ENCODE measurements at regions not wholly inside any gene's neighbourhood (a gene's known extent, or its start where the extent isn't known, plus 50 kb on each side); places are given as distances from the start of the nearest gene placed in this dataset.

- no peak for DNase-seq
Measured at GRCh38 chr5:167664222-167664804, 627.1 kb upstream of the WWC1 start.

- DNase-seq, result no peak
Measured at GRCh38 chr5:167665841-167666375, 625.5 kb upstream of the WWC1 start.

- DNase-seq, result no peak
Measured at GRCh38 chr5:167671176-167671575, 620.3 kb upstream of the WWC1 start.

GRCh38 chr5:167673942-167674341, 617.5 kb upstream of the WWC1 start:
- DNase-seq, result no peak

GRCh38 chr5:167678481-167678880, 613.0 kb upstream of the WWC1 start:
- DNase-seq, result no peak

GRCh38 chr5:167684251-167684650, 607.2 kb upstream of the WWC1 start:
- no peak for DNase-seq

GRCh38 chr5:167688341-167689130, 602.9 kb upstream of the WWC1 start:
- DNase-seq, result no peak

GRCh38 chr5:167694325-167695147, 596.9 kb upstream of the WWC1 start:
- DNase-seq, result no peak

GRCh38 chr5:167696558-167697314, 594.7 kb upstream of the WWC1 start:
- DNase-seq, result no peak

GRCh38 chr5:167699432-167699831, 592.0 kb upstream of the WWC1 start:
- no peak for DNase-seq

- no peak for DNase-seq
Measured at GRCh38 chr5:167701051-167701450, 590.4 kb upstream of the WWC1 start.

GRCh38 chr5:167702014-167702413, 589.4 kb upstream of the WWC1 start:
- DNase-seq, result no peak

- DNase-seq, result no peak
Measured at GRCh38 chr5:167708449-167708848, 583.0 kb upstream of the WWC1 start.

GRCh38 chr5:167709625-167710024, 581.8 kb upstream of the WWC1 start:
- no peak for DNase-seq

GRCh38 chr5:167710444-167711073, 580.9 kb upstream of the WWC1 start:
- DNase-seq, result no peak

GRCh38 chr5:167712986-167713585, 578.4 kb upstream of the WWC1 start:
- DNase-seq, result no peak

- DNase-seq, result no peak
Measured at GRCh38 chr5:167713896-167714295, 577.5 kb upstream of the WWC1 start.

- no peak for DNase-seq
Measured at GRCh38 chr5:167716126-167716775, 575.2 kb upstream of the WWC1 start.

- DNase-seq, result no peak
Measured at GRCh38 chr5:167720259-167720658, 571.2 kb upstream of the WWC1 start.

GRCh38 chr5:167720676-167721260, 570.7 kb upstream of the WWC1 start:
- no peak for DNase-seq

GRCh38 chr5:167721926-167722440, 569.5 kb upstream of the WWC1 start:
- no peak for DNase-seq

Measured in activated CD8-positive, alpha-beta memory T cell treated with anti-CD3 and anti-CD28 coated beads, Interleukin-2, amount 50 U/mL, for 4 hours (primary cell).